PC-3 (cell line): ENCODE measurements at regions not wholly inside any gene's neighbourhood (a gene's known extent, or its start where the extent isn't known, plus 50 kb on each side); places are given as distances from the start of the nearest gene placed in this dataset.
"Not testable (repeated sequence)": the region's sequence is repeated elsewhere in the genome, so short reads cannot be mapped to it uniquely, and the experiment has no call there.

Source experiments
- ATAC-seq: fragments of 200-7000 bp; cut with Tn5 transposase; 2 replicates; pipeline ENCODE4 v1.9.1; 2020; ENCODE audit warnings: mild to moderate bottlenecking, moderate library complexity
- BruUV-seq: library from RNA; stranded (reverse); fragments of 400-500 nt; replicated peaks from 2 replicates; lab custom pipeline; 2021; lab: Mats Ljungman, UMichigan
- CTCF ChIA-PET: fragments of 300-600 bp; sonication (Branson Sonifier 250); formaldehyde crosslinking; loops from one replicate; lab custom pipeline; 2022; ENCODE audit warnings: antibody characterized with exemption; lab: Charles Lee
- POLR2A ChIA-PET: fragments of 300-600 bp; sonication (Branson Sonifier 250); formaldehyde crosslinking; loops from one replicate; lab custom pipeline; 2022; ENCODE audit warnings: antibody characterized with exemption; ENCODE audit not compliant: unreplicated experiment; lab: Charles Lee
- DNase-seq: peaks from one replicate; pipeline ENCODE4 v3.0.0-alpha.2; 2015
- H2AFZ ChIP-seq: fragments of 300-600 bp; sonication (generic); 2 replicates; pipeline ENCODE4 v1.6.0; 2016; ENCODE audit warnings: antibody characterized with exemption, low read length
- H3F3A ChIP-seq: fragments of 300-600 bp; sonication (generic); one replicate; pipeline ENCODE4 v1.6.0; 2017; ENCODE audit warnings: antibody characterized with exemption, low read length, control low read depth, mild to moderate bottlenecking; ENCODE audit not compliant: unreplicated experiment
- H3K27ac ChIP-seq: fragments of 300-600 bp; sonication (generic); 2 replicates; pipeline ENCODE4 v1.5.1; 2016; ENCODE audit warnings: mild to moderate bottlenecking, low read length
- H3K27me3 ChIP-seq: fragments of 300-600 bp; sonication (generic); 2 replicates; pipeline ENCODE4 v1.6.1; 2016; ENCODE audit warnings: low read length, mixed read lengths
- H3K36me3 ChIP-seq: fragments of 300-600 bp; sonication (generic); 2 replicates; pipeline ENCODE4 v1.6.1; 2016; ENCODE audit warnings: low read depth, mixed run types, low read length, mixed read lengths
- H3K4me1 ChIP-seq: fragments of 300-600 bp; sonication (generic); 2 replicates; pipeline ENCODE4 v1.5.1; 2016; ENCODE audit warnings: low read length; ENCODE audit not compliant: insufficient read depth
- H3K4me2 ChIP-seq: fragments of 300-600 bp; sonication (generic); 2 replicates; pipeline ENCODE4 v1.6.0; 2016; ENCODE audit warnings: low read length
- H3K4me3 ChIP-seq: fragments of 300-600 bp; sonication (generic); 2 replicates; pipeline ENCODE4 v1.5.1; 2016; ENCODE audit warnings: mild to moderate bottlenecking, low read length, mixed read lengths
- H3K79me2 ChIP-seq: fragments of 300-600 bp; sonication (generic); 2 replicates; pipeline ENCODE4 v1.6.1; 2017; ENCODE audit warnings: low read length, mixed read lengths
- H3K9ac ChIP-seq: fragments of 300-600 bp; sonication (generic); 2 replicates; pipeline ENCODE4 v1.6.0; 2016; ENCODE audit warnings: mild to moderate bottlenecking, low read length
- H3K9me2 ChIP-seq: fragments of 300-600 bp; sonication (generic); replicated peaks from 2 replicates; pipeline ENCODE4 v1.6.1; 2016; ENCODE audit warnings: mixed run types, low read length, mixed read lengths
- H3K9me3 ChIP-seq: fragments of 300-600 bp; sonication (generic); 2 replicates; pipeline ENCODE4 v1.6.1; 2016; ENCODE audit warnings: low read length, mixed read lengths
- H4K20me1 ChIP-seq: fragments of 300-600 bp; sonication (generic); 2 replicates; pipeline ENCODE4 v1.6.1; 2016; ENCODE audit warnings: low read length, mixed read lengths
- intact Hi-C: fragments of 100-400 bp; cut with micrococcal nuclease; formaldehyde crosslinking; loops from 2 replicates; pipeline ENCODE4 v1.9.0; 2023

DNA sequence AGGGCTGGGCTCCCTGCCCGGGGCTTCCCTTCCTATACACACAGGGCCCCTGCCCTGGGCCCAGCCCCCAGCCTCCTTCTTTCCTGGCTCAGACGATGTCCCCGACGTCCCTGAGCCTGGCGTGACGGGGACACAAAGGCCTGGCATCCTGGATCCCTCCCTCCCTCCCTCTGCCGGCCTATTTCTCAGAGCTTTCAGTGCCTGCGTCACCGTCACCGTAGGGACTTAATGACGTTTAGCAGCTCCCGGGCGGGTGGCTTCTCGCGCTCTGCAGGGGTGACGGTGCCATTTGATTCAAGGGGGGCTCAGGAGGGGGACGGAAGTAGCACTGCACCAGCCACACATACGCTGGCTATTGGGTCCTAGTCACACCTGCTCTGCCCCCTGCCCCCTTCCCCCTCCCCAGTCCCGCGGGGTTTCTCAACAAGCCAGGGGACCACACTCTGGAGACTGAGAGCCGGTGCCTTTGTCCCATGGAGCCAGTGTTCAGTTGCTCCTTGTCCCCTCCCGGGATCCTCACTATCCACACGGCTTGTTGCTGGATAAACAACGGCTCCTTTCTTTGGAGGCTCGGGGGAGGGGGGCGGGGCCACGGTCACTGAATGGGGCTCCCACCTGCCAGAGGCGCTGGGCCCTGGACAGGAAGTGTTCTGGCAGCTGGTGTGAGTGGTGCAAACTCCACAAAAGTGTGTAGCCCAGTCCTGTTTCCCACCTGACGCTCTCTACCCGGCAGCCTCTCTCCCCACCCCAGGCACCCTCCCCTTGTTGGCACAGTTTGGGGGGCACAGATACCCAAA is 4366.7 kb upstream of the TPTE start:
- DNase-seq, H3K79me2 ChIP-seq, H3K27ac ChIP-seq, H3K4me3 ChIP-seq, H4K20me1 ChIP-seq, H3K36me3 ChIP-seq, H3K9me3 ChIP-seq, H3K27me3 ChIP-seq, H3F3A ChIP-seq, H3K4me2 ChIP-seq, H2AFZ ChIP-seq, ATAC-seq, POLR2A ChIA-PET, CTCF ChIA-PET, H3K4me1 ChIP-seq, H3K9me2 ChIP-seq, BruUV-seq, H3K9ac ChIP-seq, intact Hi-C loops: not testable (repeated sequence)

DNA sequence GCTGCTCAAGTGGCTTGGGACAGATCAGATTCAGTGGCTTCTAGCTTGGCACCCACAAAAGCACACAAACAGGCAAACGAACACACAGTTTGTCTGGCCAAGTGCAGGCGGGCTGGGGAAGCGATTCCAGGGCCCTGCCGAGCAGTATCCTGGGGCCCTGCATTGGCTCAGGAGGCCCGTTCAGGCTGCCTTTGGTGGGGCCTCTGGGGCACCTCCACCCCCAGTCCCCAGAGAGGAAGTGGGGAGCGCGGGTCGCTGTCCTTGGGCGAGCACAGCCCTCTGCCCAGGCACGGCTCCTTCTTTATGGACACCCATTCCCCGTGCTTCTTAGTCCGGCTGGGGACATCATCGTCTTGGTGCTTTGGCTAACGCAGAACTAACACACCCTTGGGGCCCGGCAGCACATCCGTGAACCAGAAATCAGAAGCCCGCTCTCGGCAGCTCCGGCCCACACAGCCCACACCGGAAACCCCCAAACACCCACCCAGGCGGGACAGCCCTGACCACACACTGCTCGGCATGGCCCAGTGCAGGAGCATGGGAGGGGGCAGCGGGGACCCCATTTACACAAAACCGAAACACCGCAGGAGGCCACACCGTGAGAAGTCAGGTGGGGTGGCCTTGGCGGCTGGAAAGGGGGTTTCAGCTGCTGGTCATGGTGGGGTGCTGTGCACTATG is 4364.5 kb upstream of the TPTE start:
- CTCF ChIA-PET, ATAC-seq, H4K20me1 ChIP-seq, BruUV-seq, DNase-seq, H3K27me3 ChIP-seq, H3K9me2 ChIP-seq, H3K9me3 ChIP-seq, H3K79me2 ChIP-seq, H3K9ac ChIP-seq, POLR2A ChIA-PET, intact Hi-C loops, H2AFZ ChIP-seq, H3K4me3 ChIP-seq, H3K27ac ChIP-seq, H3K36me3 ChIP-seq, H3F3A ChIP-seq, H3K4me2 ChIP-seq, H3K4me1 ChIP-seq: not testable (repeated sequence)

DNA sequence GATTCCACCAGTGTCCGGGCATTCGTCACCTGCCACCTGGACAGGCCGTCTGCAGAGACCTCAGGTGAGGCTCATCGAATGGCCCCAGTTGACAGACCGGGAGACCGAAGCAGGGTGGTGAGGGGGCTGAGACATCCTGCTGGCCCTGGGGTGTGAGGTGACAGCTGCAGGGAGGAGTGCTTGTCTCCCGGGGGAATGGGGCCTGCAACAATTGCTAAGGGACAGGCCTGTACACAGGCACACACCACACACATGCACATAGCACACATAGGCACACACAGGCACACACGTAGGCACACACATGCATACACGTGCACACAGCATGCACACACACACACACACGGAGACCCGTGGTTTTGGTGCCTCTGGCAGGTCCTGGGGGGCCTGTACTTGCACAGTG is 4363.9 kb upstream of the TPTE start:
- BruUV-seq, H3K4me2 ChIP-seq: not testable (repeated sequence)

DNA sequence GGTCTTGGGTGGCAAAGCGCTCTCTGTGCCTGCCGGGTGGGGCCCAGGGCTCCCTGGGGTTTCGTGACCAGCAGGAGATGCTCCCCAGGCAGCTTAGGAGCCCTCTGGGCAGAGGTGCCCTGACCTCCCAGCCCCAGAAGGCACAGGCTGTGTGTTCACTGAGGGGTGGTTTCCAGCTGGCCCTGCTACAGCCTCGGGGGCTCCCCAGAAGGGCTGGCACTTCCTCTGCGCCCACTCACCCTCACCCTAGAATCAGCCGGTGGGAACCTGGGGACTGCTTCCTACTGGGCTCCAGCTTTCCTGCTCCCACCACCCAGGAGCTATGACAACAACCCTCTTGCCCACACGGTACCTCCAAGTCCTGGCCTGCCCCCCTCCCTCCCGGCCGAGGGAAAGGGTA is 4363.2 kb upstream of the TPTE start:
- ATAC-seq, H3K4me2 ChIP-seq, H3F3A ChIP-seq, H3K27me3 ChIP-seq, DNase-seq, H3K9ac ChIP-seq, BruUV-seq, intact Hi-C loops, H3K9me3 ChIP-seq, H3K9me2 ChIP-seq, H3K79me2 ChIP-seq, H2AFZ ChIP-seq, H3K27ac ChIP-seq, H3K36me3 ChIP-seq, POLR2A ChIA-PET, H3K4me1 ChIP-seq, H3K4me3 ChIP-seq, H4K20me1 ChIP-seq, CTCF ChIA-PET: not testable (repeated sequence)

More for the DNA sequence above, 4363.9 kb upstream of the TPTE start:
- H3K4me1 ChIP-seq, H3K4me3 ChIP-seq, H3K79me2 ChIP-seq, ATAC-seq, H3K36me3 ChIP-seq, H3F3A ChIP-seq, H3K9me3 ChIP-seq, CTCF ChIA-PET, H4K20me1 ChIP-seq, H2AFZ ChIP-seq, DNase-seq, intact Hi-C loops, H3K27me3 ChIP-seq, H3K9me2 ChIP-seq, H3K9ac ChIP-seq, H3K27ac ChIP-seq, POLR2A ChIA-PET: not testable (repeated sequence)
